Hepatocyte (in vitro differentiated cells): ENCODE measurements at regions not wholly inside any gene's neighbourhood (a gene's known extent, or its start where the extent isn't known, plus 50 kb on each side); places are given as distances from the start of the nearest gene placed in this dataset.

Experiments
- CTCF ChIP-seq: fragments of 200-600 bp; sonication (generic); IDR thresholded peaks from 2 replicates; pipeline ENCODE4 v1.5.1; 2016; ENCODE audit warnings: antibody characterized with exemption, mild to moderate bottlenecking; ENCODE audit not compliant: poor library complexity
- EZH2 ChIP-seq: fragments of 200-600 bp; sonication (generic); IDR thresholded peaks from 2 replicates; pipeline ENCODE4 v1.6.1; 2016; ENCODE audit warnings: antibody characterized with exemption, mild to moderate bottlenecking, borderline replicate concordance
- EZH2phosphoT487 ChIP-seq: fragments of 200-600 bp; sonication (generic); IDR thresholded peaks from one replicate; pipeline ENCODE4 v1.6.1; 2018; ENCODE audit warnings: antibody characterized with exemption, mild to moderate bottlenecking, low read depth, moderate library complexity; ENCODE audit not compliant: unreplicated experiment, severe bottlenecking

- TF ChIP-seq CTCF (no peak), EZH2phosphoT487 (no peak), EZH2 (no peak)
Observed at GRCh38 chr2:216279031-216279430, 93.3 kb downstream of the MARCHF4 start.
